HG03565 (cell line): ENCODE measurements at regions not wholly inside any gene's neighbourhood (a gene's known extent, or its start where the extent isn't known, plus 50 kb on each side); places are given as distances from the start of the nearest gene placed in this dataset.
"Not testable (repeated sequence)": the region's sequence is repeated elsewhere in the genome, so short reads cannot be mapped to it uniquely, and the experiment has no call there.

Experiments used
- ATAC-seq: cut with Tn5 transposase; IDR thresholded peaks from one replicate; pipeline ENCODE4 v1.9.1; 2021; ENCODE audit warnings: mild to moderate bottlenecking, moderate library complexity; ENCODE audit not compliant: unreplicated experiment

DNA sequence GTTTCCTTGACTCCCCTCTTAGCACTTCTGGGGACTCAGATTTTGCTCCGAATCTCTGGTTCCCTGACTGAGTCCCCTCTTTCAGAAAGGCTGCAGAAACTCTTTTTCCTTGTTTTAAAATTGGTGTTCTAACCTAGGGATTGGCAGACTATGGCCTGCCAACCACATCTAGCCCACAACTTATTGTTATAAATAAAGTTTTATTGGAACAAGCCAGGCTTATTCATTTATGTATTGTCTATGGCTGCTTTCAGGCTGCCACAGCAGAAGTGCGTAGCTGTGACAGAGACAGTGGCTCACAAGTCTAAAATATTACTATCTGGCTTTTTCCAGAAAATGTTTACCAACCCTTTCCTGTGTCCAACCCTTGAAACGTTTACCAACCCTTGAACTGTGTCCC, 81.7 kb downstream of the IER5 start:
- ATAC-seq: no peak

DNA sequence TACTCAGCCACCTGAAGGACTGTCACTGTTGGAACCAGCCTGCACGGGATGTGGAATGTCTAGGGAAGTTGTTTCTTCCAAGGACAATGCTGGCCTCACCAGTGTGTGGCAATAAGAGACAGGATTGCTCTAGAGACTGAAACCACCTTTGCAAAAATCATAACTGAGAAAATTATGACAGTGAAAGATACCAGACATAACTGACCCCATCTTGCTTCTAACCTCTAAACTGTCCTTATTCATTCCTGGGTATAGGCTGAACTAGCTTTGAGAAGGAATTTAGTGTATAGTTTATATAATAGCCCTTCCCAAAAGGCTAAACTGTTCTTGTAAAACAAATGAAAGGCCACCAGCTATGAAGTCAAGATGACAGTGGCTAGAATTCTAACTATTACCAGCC, 83.6 kb downstream of the IER5 start:
- ATAC-seq: no peak

DNA sequence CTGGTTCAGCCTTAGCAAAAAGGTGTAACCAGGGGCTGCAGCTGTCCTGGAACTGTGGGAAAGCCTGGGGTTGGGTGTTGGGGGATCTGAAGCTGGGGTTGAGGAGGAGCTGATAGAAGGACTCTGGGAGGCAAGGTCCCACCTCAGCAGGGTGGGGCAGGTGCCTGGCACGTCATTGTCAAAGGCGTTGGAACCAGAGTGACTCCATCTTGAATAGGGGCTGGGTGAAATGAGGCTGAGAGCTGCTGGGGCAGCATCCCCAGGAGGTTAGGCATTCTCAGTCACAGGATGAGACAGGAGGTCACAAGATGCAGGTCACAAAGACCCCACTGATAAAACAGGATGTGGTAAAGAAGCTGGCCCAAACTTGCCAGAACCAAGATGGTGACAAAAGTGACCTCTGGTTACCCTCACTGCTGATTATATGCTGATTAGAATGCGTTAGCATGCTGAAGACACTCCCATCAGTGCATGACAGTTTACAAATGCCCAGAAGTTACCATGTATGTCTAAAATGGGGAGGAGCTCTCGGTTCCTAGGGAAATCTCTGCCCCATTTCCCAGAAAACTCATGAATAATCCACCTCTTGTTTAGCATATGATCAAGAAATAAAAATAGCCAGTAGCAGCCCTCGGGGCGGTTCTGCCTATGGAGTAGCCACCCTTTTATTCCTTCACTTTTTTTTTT, 85.4 kb downstream of the IER5 start:
- ATAC-seq: no peak

DNA sequence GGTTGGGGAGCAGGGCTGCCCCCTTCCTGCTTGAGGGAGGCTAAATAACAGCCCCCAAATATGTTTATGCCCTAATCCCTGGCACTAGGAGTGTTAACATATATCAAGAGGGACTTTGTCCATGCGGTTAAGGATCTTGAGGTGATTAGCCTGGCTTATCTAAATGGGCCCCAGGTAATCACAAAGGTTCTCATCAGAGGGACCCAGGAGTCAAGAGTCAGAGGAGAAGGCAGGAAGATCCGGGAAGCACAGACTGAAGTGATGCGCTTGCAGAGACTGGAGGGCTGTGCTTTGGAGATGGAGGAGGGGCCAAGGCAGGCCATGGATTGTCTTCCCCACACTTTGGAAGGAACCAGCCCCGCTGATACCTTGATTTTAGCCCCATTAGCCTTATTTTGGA, 86.4 kb downstream of the IER5 start:
- ATAC-seq: no peak

DNA sequence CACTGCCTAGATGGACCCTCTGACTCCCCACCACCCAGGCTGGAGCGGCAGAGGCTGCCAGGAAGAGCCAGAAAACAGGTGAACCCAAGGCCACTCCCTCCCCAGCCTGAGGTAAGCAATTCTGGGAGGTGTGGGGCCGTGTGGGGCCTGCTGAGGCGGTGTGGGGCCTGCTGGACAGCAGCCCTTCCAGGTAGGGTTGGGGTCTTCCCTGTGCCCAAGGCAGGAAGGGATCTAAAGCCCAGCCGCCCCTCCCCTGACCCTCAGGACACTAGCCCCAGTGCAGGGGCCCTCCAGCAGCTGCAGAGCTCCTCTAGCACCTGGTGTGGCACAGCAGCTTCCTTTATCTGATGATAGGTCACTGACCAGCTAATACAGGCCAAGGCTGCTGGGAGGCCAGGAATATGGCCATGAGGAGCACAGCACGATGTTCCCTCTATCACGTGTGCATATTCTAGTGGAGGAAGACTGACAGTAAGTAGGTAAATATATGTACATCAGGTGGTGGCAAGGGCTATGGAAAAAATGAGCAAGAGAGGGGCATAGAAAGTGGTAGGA, 86.9 kb downstream of the IER5 start:
- no peak for ATAC-seq

DNA sequence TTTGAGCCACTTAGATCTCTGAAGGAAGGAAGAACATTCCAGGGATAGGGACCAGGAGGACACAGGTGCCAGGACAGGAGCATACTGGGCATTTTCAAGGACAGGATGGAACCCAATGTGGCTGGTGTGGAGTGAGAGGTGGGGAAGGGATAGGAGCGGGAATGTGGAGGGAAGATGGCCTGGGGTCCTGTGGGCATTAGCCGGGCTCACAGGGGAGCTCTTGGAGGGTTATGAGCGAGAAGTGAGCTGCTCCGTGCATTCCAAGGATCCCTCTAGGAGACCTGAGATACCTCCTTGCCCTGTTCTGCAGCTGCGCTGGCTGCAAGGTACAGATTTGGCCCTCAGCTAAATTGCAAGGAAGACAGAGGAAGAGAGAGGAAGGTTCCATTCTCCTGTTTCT, 87.5 kb downstream of the IER5 start:
- ATAC-seq: no peak

DNA sequence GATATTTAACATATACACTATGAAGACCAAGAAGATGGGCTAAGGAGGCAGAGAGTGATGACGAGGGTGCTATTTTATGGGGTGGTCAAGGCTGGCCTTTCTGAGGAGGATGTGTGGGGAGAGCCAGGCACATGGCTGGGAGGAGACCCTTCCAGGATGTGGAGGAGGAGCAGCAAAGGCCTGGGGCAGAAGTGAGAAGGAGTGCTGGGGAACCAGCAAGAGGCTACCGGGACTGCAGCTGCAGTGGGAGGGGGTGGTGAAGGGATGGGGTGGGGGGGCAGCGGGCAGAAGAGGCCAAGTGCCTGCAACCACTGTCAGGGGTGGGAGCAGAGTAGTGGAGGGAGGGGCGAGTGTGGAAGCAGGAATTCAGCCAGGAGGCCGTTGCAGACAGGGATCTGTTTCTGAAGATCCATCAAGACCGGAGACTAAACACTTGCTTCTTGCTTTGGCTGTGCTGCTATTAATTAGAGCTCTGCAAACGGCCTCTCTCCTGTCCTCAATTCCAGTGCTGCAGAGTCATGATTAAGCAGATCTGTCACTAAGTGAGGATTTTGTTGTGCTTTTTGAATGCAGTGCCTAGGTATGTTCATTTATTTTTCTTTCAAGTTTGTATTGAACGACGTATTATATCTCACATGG, 89.9 kb downstream of the IER5 start:
- no peak for ATAC-seq

DNA sequence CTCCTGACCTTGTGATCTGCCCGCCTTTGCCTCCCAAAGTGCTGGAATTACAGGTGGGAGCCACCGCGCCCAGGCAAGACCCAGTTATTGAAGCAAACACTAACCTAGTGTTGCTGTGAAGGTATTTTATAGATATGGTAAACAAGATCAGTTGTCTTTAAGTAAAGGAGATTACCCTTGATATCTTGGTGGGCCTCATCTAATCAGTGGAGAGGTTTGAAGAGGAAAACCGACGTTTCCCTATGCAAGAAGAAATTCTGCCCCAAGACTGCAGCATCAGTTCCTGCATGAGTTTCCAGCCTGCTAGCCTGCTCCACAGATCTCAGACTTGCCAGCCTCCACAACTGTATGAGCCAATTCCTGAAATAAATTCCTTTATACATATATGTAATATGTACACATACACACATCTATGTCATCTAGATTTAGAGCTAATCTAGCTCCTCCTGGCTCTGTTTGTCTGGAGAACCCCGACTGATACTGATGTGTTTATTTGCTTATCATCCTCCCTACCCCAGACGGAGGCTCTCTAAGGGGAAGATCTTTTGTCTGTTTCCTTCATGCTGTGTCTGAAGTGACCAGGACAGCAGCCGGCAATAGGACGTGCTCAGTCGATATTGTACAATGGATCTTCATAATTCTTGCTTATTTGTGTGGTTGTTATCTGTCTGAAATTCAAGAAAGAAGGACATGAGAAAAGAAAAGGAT, 90.9 kb downstream of the IER5 start:
- ATAC-seq: no peak

DNA sequence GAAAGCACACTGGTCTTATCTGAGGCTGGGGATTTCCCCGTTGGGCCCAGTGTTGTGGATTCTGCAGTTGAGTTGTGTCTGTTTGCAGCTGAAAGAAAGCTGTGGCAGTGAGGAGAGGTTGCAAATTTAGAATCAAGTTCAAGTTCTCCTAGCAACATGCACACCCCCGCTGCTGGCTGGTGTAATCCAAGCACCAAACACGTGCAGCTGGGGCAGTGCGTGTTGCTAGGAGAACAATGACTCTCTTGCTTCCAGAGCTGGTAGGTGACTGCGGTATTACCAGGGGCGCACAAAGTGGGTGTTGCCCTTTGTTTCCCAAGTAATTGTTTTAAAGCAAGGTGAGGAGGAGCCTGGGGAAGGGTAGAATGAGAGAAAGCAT, 91.5 kb downstream of the IER5 start:
- ATAC-seq: no peak

DNA sequence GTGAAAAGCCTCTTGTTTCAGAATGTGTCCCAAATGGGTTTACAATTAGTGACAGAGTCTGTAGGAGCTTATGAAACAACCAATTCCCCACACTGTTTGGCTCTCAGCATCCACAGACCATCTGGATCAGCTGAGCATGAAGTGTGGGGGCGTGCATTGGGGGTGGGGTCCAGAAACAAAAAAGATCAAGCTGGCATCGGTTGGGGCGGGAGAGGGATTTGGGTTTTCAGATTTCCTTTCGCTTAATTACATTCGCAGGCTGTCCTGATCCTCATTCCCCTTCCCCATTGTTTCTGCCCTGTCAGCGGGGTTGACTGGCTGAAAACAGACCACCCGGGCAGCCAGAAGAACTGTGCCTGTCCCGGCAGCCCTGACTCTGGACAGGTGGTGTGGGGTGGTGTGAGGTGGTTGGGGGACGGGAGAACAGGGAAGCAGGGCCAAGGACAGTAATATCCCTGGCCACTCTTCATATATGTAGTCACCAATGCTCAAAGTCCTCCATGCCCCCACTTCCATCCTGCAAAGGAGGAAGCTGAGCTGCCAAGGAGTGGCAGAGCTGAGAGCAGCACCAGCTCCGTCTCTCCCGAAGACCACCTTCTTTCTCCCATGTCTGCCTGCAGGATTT, 92.0 kb downstream of the IER5 start:
- ATAC-seq: no peak

DNA sequence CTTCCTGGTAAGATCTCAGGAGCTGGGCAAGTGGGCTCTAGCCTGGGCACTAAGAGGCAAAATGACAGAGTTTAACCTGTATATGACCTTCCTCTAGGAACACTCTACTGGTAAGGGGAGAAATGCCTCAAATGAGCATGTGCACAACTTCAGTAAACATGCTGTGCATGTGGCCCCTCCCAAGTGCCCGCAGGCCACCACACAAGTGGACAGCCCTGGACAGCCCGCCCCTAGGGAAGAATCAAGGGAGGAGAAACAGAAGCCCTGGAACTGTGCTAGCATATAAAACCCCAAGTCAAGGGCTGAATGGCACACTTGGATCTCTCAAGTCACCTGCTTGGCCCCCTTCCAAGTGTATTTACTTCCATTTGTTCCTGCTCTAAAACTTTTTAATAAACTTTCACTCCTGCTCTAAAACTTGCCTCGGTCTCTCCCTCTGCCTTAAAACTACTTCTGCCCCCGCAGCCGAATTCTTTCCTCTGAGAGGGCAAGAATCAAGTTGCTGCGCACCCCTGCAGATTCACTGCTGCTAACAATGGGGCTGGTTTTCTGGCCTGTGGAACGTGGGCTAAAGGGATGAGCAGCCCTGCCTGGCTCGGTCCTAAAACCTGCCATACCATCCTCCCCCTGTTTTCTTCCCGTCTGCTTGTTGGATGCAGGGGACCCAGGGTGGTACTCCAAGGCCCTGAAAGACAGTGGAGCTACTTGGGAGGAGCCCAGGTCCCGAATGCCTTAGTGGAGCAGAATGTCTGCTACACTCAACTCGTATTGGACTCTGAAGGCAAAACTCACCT, 93.5 kb downstream of the IER5 start:
- ATAC-seq: no peak

DNA sequence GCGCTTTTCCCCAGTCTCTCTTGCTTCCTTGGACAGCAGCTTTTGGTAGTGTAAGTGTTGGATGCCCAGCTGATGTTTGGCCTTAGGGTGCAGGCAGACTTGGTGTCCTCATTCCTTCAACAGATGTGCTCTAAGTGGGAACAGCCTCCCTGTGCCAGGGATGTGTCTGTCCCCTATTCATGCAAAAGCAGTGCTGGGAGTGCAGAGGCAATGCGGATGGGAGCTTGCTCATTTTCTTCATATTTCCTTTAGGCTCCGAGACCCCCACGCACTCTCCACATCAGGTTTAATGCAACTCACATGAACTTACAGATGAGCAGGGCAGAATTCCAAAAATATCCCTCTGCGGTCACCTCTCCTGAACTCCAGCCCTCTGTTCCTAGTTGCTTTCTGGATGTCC, 96.1 kb downstream of the IER5 start:
- no peak for ATAC-seq

DNA sequence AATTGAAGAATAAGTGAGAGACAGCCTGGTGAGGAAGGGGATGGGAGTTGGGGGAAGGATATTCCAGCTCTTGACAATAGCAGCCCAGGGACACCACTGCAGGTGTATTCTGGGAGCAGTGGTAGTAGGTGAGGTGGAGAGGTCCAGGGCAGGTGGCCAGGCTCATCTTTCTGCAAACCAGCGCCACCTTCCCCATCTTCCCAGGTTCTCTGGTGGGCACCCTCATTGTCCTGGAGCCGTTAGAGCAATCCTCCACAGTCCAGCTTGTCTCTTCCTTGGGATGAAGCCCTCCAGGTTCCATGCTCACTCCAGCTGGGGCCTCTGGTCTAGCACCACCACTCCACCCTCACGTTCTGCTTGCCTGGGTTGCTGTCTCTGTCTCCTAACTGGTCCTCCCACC, 97.0 kb downstream of the IER5 start:
- no peak for ATAC-seq

DNA sequence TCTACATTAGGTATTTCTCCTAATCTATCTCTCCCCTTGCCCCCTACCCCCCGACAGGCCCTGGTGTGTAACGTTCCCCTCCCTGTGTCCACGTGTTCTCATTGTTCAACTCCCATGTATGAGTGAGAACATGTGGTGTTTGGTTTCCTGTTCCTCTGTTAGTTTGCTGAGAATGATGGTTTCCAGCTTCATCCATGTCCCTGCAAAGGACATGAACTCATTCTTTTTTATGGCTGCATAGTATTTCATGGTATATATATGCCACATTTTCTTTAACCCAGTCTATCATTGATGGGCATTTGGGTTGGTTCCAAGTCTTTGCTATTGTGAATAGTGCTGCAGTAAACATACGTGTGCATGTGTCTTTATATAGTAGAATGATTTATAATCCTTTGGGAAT, 97.6 kb downstream of the IER5 start:
- not testable (repeated sequence) for ATAC-seq

DNA sequence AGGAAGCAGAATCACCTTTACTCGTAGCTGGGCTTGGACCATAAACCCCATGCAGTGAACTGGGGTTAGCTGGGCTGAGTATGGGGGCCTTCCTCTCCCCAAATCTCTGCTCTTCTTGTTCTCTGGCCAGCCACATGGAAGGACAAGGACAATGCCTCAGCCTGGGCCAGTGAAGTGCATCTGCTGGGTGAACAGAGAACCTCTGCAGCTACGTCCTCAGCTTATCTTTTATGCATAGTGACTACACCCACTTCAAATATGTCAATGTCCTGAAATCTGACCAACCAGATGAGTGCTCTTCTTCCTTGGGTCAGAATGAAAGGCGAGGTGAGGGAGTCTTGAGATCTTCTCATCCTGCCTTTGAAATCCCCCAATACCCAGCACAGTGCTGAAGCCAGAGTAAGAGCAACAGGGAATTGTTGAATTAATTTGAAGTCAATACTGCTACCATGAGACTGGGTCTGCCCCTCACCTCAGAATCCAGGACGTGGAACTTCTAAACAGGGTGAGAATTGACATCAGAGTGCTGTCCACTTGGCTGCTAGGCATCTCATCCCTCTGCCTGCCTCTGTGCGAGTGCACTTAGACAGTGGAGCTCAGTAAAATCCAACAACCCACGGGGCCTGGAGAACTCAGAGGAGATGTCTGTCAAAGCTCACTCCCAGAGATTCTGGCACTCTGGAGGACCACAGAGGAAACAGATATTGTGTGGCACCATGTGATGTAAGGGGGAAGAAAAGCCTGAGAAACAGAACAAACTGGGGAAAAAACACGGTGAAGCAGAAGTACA, 99.0 kb downstream of the IER5 start:
- no peak for ATAC-seq

DNA sequence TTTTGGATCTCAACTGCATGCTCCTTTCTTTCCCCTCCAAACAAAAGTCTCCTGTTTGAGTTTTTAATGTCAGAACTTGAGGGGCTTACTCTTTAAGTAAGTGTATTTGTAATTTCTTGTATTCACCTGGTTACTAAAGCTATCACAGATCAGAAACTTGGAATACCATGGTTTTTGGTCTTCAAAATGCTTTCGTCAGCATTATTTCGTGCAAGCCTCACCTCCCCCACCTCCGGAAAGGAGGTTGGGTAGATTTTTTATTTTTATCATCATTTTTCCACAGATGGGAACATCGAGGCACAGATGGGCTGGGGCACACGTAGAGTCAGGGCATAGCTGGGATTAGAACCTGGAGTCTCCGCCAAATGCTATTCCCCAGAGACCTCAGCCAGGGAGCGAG, 100.7 kb downstream of the IER5 start:
- no peak for ATAC-seq

DNA sequence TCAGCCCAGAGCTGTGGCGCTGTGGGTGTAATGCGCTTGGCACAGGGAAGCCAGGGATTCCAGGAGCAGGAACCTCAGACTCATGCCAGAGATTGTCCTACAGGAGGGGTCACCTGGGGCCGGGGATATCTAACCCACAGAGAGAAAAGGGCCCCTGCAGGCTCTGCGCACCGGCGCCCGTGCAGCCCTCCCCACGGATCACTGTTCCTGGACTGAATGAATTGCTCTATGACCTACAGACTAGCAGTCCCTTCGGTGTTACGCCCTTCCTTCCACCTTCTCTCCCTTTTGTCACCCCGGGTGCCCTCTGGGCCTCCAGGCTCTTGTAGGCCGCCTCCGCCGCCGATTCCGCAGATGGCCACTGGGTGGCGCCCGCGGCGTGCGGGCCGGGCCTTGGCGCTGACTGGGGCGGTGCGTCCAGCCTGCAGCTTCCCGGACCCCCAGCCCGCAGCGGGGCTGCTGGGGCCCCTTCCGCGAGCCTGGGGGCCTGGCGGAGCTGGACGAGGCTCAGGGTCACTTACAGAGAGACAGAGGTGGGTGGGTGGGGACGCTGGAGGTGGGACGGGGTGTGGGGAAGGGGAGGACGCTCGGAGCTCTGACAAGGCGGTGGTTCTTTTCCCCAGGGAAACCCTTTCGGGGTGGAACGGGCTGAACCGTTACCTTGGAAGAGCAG, 101.3 kb downstream of the IER5 start:
- ATAC-seq: peak; percentile 49

DNA sequence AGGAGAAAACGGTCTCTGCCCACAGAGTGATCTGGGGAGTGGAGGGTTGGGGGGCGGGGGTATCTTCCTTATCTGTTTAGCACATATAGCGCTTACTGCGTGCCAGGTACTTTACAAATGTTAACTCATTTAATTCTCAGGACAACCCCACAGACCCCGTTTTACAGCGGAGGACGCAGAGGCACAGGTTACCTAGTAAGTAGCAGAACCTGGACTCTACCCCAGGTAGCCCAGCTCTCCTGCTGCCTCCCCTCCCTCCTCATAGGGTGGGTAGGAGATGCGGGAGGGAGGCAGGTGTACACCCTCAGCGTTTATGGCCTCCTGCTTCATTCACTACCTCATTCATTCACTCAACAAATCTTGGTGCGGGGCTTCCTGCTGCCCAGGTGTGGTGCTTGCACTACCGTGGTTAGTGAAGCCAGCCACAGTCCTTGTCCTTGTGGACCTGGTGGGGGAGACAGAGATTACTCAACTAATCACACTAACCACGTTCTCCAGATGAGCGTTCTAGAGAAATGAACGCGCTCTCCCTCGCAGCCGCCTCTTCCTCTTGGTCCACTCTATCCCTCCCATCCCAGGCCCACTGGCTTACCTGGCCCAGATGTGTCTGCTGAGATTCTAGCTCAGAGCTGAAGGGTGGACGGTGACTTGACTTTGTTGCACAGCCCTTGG, 102.0 kb downstream of the IER5 start:
- ATAC-seq: no peak

DNA sequence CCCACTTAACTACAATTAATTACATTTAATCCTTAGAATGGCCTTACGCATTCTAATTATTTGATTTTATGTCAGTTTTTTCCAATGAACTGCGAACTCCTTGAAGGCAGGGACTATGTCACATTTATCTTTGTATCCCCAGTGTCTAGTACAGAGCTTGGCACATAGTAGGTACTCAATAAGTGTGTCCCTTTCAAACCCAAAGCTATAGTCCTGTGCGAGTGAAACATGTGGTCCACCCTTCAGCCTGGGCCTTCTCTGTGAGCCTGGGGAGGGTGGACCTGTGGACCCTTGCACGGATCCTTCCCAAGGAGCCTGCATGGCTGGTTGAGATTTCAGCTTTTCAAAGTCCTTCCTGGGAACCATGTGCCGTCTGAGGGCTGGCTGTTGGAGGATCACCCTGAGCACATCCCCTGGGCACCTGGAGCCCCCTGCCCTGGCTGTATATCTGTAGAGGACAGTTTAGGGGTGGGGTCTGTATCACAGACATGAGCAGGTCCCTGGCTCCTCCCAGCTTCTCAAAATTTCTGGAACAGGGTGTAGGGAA, 103.1 kb downstream of the IER5 start:
- ATAC-seq: no peak
